ENCODE measurements at regions not wholly inside any gene's neighbourhood (a gene's known extent, or its start where the extent isn't known, plus 50 kb on each side); places are given as distances from the start of the nearest gene placed in this dataset.

DNA sequence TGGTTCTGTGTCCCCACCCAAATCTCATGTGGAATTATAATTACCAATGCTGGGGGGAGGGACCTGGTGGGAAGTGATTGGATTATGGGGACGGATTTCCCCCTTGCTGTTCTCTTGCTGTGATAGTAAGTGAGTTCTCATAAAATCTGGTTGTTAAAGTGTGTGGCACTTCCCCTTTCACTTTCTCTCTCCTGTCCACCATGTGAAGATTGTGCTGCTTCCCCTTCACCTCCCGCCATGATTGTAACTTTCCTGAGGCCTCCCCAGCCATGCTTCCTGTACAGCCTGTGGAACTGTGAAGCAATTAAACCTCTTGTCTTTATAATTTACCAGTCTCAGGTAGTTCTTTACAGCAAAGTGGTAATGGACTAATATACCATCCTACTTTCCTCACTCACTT, 289.6 kb downstream of the EFHB start:
- Histone ChIP-seq H2AFZ (ENCODE audit: low read length) (no peak overlapping the region), H2BK15ac (ENCODE audit: low read length) (no peak overlapping the region), H2AK5ac (ENCODE audit: low read depth, low read length) (no peak overlapping the region), H3K4ac (ENCODE audit: low read length) (no peak overlapping the region), H4K8ac (ENCODE audit: low read depth, low read length) (no peak overlapping the region), H3K79me1 (ENCODE audit: low read depth, low read length) (no peaks in the 10 kb centered on the region), H3K4me3 (ENCODE audit: low read length in 2 of 2) (no peak overlapping the region), H3K14ac (ENCODE audit: low read length) (no peak overlapping the region), H3K9me3 (replicated peaks in 1 of 2; ENCODE audit: control insufficient read depth in 2 of 2, insufficient read depth in 1 of 2, low read depth in 1 of 2, low read length in 2 of 2) (no peaks in the 10 kb centered on the region), H3K27me3 (ENCODE audit: control insufficient read depth in 3 of 3, insufficient read depth in 3 of 3, low read depth in 1 of 3, low read length in 3 of 3) (no peaks in the 10 kb centered on the region), H3K4me2 (ENCODE audit: insufficient read depth, low read length, poor library complexity, severe bottlenecking) (no peak overlapping the region), H3K18ac (ENCODE audit: low read length) (no peak overlapping the region), H4K91ac (ENCODE audit: low read depth, low read length, poor library complexity) (no peak overlapping the region), H3K23ac (ENCODE audit: low read depth, low read length, poor library complexity) (no peak overlapping the region), H3K9ac (ENCODE audit: low read depth, low read length, poor library complexity) (no peak overlapping the region), H2BK120ac (ENCODE audit: low read depth, low read length) (no peak overlapping the region), H3K4me1 (ENCODE audit: control insufficient read depth in 2 of 2, insufficient read depth in 1 of 2, low read depth in 1 of 2, low read length in 2 of 2) (no peaks in the 10 kb centered on the region), H2BK5ac (ENCODE audit: low read length) (no peak overlapping the region), H2BK12ac (ENCODE audit: low read length) (no peak overlapping the region), H3K36me3 (replicated peaks in 1 of 2; ENCODE audit: control insufficient read depth in 2 of 2, insufficient read depth in 2 of 2, low read length in 2 of 2) (no peaks in the 10 kb centered on the region), H3K27ac (replicated peaks; ENCODE audit: low read length) (no peak overlapping the region)
- no peak for DNase-seq (ENCODE audit: low spot score)
- no CpG with 5 or more reads among the region's 2 CpGs for whole genome bisulfite sequencing, 2 donors (ENCODE audit: extremely low coverage in 2 of 2, insufficient read length in 2 of 2, insufficient replicate concordance in 1 of 2)

DNA sequence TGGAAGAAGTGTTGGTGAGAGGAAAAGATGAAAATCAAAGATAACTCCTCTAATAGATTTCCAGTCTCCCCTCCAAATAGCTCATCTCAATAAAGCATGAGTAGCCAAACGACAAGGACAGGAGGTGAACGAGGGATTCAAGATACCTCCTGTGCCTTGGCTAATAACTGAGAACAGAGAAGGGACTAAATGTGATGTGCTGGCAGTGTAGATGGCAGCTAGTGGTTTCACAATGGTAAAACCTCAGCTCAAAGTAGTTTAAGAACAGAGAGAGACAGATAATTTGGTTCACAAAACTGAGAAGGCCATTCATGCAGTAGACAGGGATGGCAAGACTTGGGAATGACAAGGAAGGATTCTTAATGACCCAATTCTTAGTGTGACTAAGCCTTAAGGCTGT, 292.6 kb downstream of the EFHB start:
- Histone ChIP-seq H3K4ac (ENCODE audit: low read length) (no peak overlapping the region), H3K9me3 (replicated peaks in 1 of 2; ENCODE audit: control insufficient read depth in 2 of 2, insufficient read depth in 1 of 2, low read depth in 1 of 2, low read length in 2 of 2) (no peaks in the 10 kb centered on the region), H4K91ac (ENCODE audit: low read depth, low read length, poor library complexity) (no peak overlapping the region), H3K79me1 (ENCODE audit: low read depth, low read length) (no peaks in the 10 kb centered on the region), H3K4me1 (ENCODE audit: control insufficient read depth in 2 of 2, insufficient read depth in 1 of 2, low read depth in 1 of 2, low read length in 2 of 2) (no peaks in the 10 kb centered on the region), H3K4me2 (ENCODE audit: insufficient read depth, low read length, poor library complexity, severe bottlenecking) (no peak overlapping the region), H2BK120ac (ENCODE audit: low read depth, low read length) (no peak overlapping the region), H3K4me3 (ENCODE audit: low read length in 2 of 2) (no peak overlapping the region), H3K14ac (ENCODE audit: low read length) (no peak overlapping the region), H2AFZ (ENCODE audit: low read length) (no peak overlapping the region), H3K18ac (ENCODE audit: low read length) (no peak overlapping the region), H2AK5ac (ENCODE audit: low read depth, low read length) (no peak overlapping the region), H4K8ac (ENCODE audit: low read depth, low read length) (no peak overlapping the region), H3K27me3 (ENCODE audit: control insufficient read depth in 3 of 3, insufficient read depth in 3 of 3, low read depth in 1 of 3, low read length in 3 of 3) (no peaks in the 10 kb centered on the region), H3K27ac (replicated peaks; ENCODE audit: low read length) (no peak overlapping the region), H2BK15ac (ENCODE audit: low read length) (no peak overlapping the region), H2BK5ac (ENCODE audit: low read length) (no peak overlapping the region), H3K9ac (ENCODE audit: low read depth, low read length, poor library complexity) (no peak overlapping the region), H3K23ac (ENCODE audit: low read depth, low read length, poor library complexity) (no peak overlapping the region), H3K36me3 (replicated peaks in 1 of 2; ENCODE audit: control insufficient read depth in 2 of 2, insufficient read depth in 2 of 2, low read length in 2 of 2) (no peaks in the 10 kb centered on the region), H2BK12ac (ENCODE audit: low read length) (no peak overlapping the region)
- no peak for DNase-seq (ENCODE audit: low spot score)
- WGBS, 2 donors (ENCODE audit: extremely low coverage in 2 of 2, insufficient read length in 2 of 2, insufficient replicate concordance in 1 of 2): no CpG with 5 or more reads among the region's 2 CpGs

DNA sequence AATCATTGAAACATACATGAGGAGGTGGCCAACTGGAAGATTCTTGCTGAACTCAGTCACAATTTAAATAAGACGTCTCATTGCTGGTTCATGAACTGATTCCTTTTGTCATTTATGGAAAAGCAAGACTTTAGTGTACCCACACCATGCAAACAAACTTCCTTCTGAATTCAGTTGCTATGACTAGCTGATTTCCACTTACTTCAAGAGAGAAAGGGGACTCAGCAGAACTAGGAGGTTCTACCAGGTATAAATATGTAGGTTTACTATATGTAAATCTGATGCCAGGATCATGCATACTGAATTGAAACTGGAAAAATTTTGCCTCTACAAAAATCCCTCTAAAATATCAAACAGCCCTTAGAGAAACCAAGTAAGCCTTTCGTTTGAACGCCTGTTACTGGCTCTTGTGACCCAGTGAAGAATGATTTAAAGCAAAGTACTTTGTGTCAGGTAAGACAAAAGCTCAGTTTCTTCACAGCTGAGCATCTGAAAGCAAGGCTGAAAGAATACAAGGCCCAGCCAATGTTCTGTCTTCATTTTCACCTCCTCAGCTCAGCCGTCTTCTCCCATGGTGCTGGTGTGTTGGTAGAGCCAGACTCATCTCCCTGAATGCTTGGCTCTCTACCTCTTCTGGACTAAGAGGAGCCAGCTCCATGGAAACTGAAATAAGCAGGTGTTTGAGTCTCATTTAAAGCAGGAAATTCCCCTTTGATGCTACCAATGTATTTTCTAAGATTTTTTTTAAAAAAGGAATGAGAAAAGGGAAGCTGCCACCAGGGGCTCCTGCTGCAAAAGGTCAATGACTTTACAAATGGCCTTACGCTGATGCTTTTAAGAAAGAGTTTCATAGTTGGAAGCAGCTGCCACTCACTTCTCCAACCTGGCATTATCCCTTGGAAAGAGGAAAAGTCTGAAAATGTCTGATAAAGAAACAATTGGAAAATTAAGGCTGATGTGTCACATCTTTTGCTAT, 301.6 kb downstream of the EFHB start:
- no peak overlapping the region for H2BK120ac ChIP-seq (ENCODE audit: low read depth, low read length)
- no peak overlapping the region for H2BK15ac ChIP-seq (ENCODE audit: low read length)
- no peak for DNase-seq (ENCODE audit: low spot score)
- no peak overlapping the region for H2BK12ac ChIP-seq (ENCODE audit: low read length)
- peaks cover 0 to 3% of the 10 kb centered on the region in 2 donors for H3K4me1 ChIP-seq (ENCODE audit: control insufficient read depth in 2 of 2, insufficient read depth in 1 of 2, low read depth in 1 of 2, low read length in 2 of 2)
- H4K91ac ChIP-seq (ENCODE audit: low read depth, low read length, poor library complexity): no peak overlapping the region
- WGBS, 2 donors (ENCODE audit: extremely low coverage in 2 of 2, insufficient read length in 2 of 2, insufficient replicate concordance in 1 of 2): no CpG with 5 or more reads among the region's 5 CpGs
- no peaks in the 10 kb centered on the region for H3K79me1 ChIP-seq (ENCODE audit: low read depth, low read length)
- no peak overlapping the region for H3K23ac ChIP-seq (ENCODE audit: low read depth, low read length, poor library complexity)
- no peak overlapping the region for H3K14ac ChIP-seq (ENCODE audit: low read length)
- no peak overlapping the region for H3K27ac ChIP-seq (replicated peaks; ENCODE audit: low read length)
- no peak overlapping the region for H2AK5ac ChIP-seq (ENCODE audit: low read depth, low read length)
- no peak overlapping the region for H3K9ac ChIP-seq (ENCODE audit: low read depth, low read length, poor library complexity)
- H3K4ac ChIP-seq (ENCODE audit: low read length): no peak overlapping the region
- no peak overlapping the region for H3K18ac ChIP-seq (ENCODE audit: low read length)
- no peak overlapping the region for H3K4me3 ChIP-seq (ENCODE audit: low read length in 2 of 2)
- H4K8ac ChIP-seq (ENCODE audit: low read depth, low read length): no peak overlapping the region
- H3K4me2 ChIP-seq (ENCODE audit: insufficient read depth, low read length, poor library complexity, severe bottlenecking): no peak overlapping the region
- no peaks in the 10 kb centered on the region for H3K9me3 ChIP-seq (replicated peaks in 1 of 2; ENCODE audit: control insufficient read depth in 2 of 2, insufficient read depth in 1 of 2, low read depth in 1 of 2, low read length in 2 of 2)
- no peak overlapping the region for H2BK5ac ChIP-seq (ENCODE audit: low read length)
- no peaks in the 10 kb centered on the region for H3K36me3 ChIP-seq (replicated peaks in 1 of 2; ENCODE audit: control insufficient read depth in 2 of 2, insufficient read depth in 2 of 2, low read length in 2 of 2)
- H3K27me3 ChIP-seq (ENCODE audit: control insufficient read depth in 3 of 3, insufficient read depth in 3 of 3, low read depth in 1 of 3, low read length in 3 of 3): no peaks in the 10 kb centered on the region
- H2AFZ ChIP-seq (ENCODE audit: low read length): no peak overlapping the region

DNA sequence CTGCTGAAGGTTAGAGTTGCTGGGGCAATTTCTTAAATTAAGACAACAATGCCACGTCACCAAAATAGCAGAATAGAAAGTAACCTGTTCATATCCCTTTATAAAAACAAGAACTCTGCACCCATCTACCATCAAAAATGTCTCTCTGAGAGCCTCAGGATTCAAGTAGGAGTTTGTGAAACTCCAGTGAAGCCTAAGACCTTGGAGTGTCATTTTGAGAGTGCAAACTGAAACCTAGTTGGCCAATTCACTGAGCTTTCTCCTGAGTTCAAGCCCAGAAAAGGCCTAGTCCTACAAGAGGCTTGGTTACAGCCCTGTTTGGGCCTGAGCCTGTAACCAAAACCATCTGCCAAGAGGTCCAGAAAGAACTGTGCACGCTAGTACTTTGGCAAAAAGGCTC, 335.1 kb downstream of the EFHB start:
- Histone ChIP-seq H2BK5ac (ENCODE audit: low read length) (no peak overlapping the region), H3K18ac (ENCODE audit: low read length) (no peak overlapping the region), H2BK12ac (ENCODE audit: low read length) (no peak overlapping the region), H3K23ac (ENCODE audit: low read depth, low read length, poor library complexity) (no peak overlapping the region), H3K27me3 (ENCODE audit: control insufficient read depth in 3 of 3, insufficient read depth in 3 of 3, low read depth in 1 of 3, low read length in 3 of 3) (no peaks in the 10 kb centered on the region), H3K4ac (ENCODE audit: low read length) (no peak overlapping the region), H4K8ac (ENCODE audit: low read depth, low read length) (no peak overlapping the region), H2BK15ac (ENCODE audit: low read length) (no peak overlapping the region), H3K9ac (ENCODE audit: low read depth, low read length, poor library complexity) (no peak overlapping the region), H2AK5ac (ENCODE audit: low read depth, low read length) (no peak overlapping the region), H3K9me3 (replicated peaks in 1 of 2; ENCODE audit: control insufficient read depth in 2 of 2, insufficient read depth in 1 of 2, low read depth in 1 of 2, low read length in 2 of 2) (no peaks in the 10 kb centered on the region), H3K36me3 (replicated peaks in 1 of 2; ENCODE audit: control insufficient read depth in 2 of 2, insufficient read depth in 2 of 2, low read length in 2 of 2) (no peaks in the 10 kb centered on the region), H3K14ac (ENCODE audit: low read length) (no peak overlapping the region), H3K4me2 (ENCODE audit: insufficient read depth, low read length, poor library complexity, severe bottlenecking) (no peak overlapping the region), H3K4me1 (ENCODE audit: control insufficient read depth in 2 of 2, insufficient read depth in 1 of 2, low read depth in 1 of 2, low read length in 2 of 2) (no peaks in the 10 kb centered on the region), H2BK120ac (ENCODE audit: low read depth, low read length) (no peak overlapping the region), H3K27ac (replicated peaks; ENCODE audit: low read length) (no peak overlapping the region), H4K91ac (ENCODE audit: low read depth, low read length, poor library complexity) (no peak overlapping the region), H3K4me3 (ENCODE audit: low read length in 2 of 2) (no peak overlapping the region), H2AFZ (ENCODE audit: low read length) (no peak overlapping the region), H3K79me1 (ENCODE audit: low read depth, low read length) (peaks cover 2% of the 10 kb centered on the region)
- DNase-seq (ENCODE audit: low spot score): no peak
- no CpG with 5 or more reads among the region's 2 CpGs for WGBS, 2 donors (ENCODE audit: extremely low coverage in 2 of 2, insufficient read length in 2 of 2, insufficient replicate concordance in 1 of 2)
